Stimulated activated CD4-positive, alpha-beta T cell treated with anti-CD3 and anti-CD28 coated beads, Interleukin-2, amount 100 ng/mL, for 24 hours (primary cell): ENCODE measurements at regions not wholly inside any gene's neighbourhood (a gene's known extent, or its start where the extent isn't known, plus 50 kb on each side); places are given as distances from the start of the nearest gene placed in this dataset.

Experiments used
- DNase-seq, 2 donors: peaks; one replicate each; pipeline ENCODE4 v3.0.0-alpha.2; 2020

DNA sequence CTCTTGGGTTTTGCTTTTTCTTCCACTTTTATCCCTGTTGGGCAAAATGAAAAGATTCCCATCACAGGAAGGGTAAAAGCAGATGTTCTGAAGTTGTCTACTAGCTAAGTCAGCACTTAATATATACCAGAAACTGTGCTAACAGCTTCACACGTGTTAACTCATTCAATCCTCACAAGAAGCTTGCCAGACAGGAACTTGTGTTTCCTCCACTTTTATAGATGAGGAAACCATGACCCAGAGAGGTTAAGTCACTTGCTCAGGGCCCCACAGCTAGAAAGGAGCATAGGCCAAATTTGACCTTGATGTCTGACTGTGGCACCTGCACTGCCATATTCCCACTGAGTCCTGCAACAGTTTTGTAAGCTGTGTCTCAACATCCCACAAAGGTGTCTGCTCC lies 76.8 kb upstream of the EPC2 start:
- no peak for DNase-seq

DNA sequence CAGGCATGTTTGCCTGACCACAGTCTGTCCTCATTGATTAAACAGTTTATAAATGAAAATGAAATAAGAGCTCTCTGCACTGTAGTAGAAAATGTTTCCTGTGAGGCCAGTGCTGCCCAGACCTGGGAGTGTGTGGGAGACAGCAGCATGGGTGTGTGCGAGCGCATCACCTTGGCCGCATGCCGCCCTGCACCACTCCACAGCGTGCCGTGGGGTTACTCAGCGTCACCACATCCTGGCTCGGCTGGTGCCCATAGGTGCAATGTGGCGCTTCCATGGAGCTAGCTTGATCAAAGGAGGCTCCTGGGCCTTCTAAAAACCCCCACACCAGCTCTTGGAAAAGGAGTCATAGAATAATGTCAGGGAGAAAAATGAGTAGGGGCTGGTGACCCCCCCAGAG lies 76.0 kb upstream of the EPC2 start:
- peak in 1 of 2 donors; percentile 35 for DNase-seq

DNA sequence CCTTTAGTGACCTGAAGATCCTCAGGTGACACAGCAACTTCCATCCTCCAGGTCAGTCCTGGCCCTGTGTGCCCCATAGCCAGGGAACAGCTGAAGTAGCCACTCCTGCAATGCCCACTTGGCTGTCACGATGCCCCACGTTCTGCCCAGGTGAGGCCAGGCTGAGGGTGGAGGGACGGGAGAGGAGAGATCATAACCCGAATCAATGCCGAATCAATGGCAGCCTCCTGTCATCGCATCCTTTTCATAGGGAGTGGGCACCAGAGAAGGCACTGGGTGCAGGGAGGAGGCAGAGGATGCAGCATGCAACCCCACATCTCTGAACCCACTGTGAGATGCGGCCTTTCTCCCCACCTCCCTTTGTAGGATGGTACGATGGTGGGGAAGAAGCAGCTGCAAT lies 75.3 kb upstream of the EPC2 start:
- DNase-seq, result no peak

DNA sequence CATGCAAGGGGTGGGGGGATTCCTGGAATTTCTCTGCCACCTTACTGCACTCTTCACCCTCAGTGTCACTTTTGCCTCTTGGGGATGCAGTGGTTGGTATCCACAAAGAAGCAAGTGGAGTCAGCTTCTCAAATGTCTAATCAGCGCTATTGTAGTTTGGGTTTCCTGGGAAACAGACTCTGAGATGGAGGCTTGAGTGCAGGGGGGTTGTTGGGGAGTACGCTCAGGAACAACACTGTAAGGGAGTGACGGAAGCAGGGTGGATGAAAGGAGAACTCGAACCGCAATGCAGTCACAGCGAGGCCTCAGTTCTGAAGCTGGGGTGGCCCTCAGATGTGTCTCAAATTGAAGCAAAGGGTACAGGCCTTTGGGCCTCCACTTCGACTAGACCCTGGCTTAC lies 73.6 kb upstream of the EPC2 start:
- no peak for DNase-seq

DNA sequence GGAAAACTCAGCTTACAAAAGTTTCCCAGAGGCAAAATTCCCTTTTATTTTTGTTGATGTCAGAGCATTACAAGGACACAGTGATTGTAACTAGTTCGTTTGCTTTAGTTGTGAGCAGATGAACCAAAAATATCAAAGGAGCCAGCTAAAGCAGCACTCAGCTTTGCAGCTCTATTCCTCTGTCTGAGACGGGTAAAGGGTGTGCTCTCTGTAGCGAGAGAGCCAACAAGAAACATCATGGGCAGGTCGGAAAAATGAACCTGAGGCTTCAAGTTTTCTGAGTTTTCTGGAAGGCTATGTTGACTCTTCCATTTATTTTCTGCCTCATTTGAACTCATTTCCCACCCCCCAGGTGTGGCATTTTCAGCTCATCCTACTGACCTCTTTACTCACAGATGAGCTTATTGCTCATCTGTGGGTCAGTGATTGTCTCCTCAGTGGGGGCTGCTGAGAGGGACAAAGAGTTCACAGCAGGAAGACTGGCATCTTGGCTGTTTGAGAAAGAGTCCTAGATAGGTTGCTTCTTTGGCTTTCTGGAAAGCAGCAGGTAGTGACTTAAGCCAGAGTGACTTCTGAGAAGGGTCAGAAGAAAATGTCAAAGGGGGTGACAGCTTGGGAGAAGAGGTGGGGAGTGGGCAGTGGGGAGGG lies 66.6 kb upstream of the EPC2 start:
- DNase-seq, result no peak

DNA sequence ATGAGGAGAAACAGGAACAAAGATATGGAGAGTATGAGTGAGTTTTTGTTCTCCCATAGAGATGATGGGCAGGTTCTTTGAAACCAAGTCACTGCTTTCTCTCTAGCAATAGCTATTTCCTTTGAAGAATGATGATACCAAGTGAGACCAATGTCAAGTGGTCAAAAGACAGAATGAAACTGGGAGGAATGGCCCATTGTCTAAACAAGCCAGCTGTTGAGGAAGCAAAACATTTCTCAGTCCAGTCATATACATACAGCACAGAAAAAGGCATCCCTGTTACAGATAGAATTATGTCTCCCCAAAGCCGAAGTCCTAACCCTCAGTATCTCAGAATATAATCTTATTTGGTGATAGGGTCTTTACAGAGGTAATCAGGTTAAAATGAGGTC lies 66.1 kb upstream of the EPC2 start:
- DNase-seq, result no peak

DNA sequence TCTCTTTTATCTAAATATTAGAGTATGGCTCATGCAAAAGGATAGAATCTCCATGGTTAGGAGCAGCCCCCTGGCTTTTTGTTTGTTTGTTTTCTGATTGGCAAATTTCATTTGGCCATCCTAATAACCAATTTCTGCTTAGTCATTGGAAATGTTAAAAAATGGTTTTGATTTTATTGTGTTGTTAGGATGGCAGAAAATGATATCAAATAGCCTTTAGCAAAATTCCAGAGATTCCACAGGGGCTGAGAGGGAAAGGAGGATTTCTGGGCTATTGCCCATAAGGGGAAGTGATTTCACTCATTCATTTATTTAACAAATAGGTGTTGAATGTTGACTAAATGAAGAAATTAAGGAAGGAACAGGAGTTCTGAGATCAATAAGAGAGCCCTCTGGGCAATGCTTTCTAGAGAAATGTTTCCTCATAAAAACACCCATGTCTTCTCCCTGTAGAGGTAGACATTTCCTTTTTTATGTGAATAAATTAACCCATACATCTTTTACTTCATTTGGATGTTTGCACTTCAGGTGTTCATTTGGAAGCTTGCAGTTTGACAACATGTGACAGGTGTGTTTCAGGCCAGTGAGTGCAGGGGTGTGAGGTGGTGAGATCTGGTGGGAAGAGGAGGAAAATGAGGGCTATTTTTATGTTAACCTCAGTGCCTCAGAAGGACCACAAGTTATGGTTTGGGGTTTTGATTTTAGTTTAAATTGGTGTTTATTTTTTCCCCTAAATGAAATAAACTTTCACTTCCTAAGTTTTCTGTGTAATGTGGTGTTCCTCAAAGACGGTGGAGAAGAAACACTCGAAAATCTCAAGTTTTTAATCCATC lies 61.7 kb upstream of the EPC2 start:
- DNase-seq, result no peak

DNA sequence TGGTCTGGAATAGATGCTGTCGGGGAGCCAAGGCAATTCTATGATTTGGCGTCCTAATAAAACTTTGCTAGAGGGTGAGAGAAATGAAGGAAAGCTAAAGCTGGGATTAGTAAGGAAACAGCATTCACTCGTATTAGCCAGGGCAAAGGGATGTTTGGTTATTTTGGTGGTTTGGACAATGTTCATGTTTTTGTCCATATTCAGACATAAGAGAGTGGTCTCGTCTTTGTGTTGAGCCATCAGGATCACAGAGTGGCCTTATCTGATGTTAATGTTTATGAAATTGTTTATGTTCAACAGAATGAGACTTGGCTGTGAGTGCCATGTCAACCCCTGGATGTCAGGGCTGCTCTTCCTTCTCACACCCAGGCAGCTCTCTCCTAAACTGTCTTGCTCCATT lies 58.9 kb upstream of the EPC2 start:
- no peak for DNase-seq

DNA sequence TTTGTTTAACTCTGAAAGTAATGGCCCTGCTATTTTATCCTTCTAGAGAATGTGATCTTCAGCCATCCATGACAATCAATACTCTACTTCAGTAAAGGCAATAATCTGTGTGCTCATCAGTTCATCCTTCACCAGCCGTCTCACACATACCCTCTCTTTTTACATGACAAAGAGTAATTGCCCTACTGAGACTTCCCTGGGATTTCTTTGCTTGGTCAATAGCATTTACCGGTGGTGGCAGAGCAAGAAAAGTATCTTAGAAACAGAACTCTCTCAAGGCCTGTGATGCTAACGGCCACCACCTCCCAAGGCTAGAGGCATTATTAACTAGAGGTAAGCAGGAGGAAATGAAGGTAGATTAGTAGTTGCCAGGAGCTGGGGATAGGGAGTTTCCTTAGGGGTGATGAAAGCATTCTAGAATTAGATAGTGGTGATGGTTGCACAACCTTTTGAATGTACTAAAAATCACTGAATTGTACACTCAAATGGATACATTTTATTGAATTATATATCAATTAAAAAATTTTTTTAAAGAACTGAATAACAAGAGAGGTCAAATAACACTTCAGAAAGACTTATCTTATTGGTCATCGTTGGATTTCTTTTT lies 57.9 kb upstream of the EPC2 start:
- DNase-seq, result no peak

DNA sequence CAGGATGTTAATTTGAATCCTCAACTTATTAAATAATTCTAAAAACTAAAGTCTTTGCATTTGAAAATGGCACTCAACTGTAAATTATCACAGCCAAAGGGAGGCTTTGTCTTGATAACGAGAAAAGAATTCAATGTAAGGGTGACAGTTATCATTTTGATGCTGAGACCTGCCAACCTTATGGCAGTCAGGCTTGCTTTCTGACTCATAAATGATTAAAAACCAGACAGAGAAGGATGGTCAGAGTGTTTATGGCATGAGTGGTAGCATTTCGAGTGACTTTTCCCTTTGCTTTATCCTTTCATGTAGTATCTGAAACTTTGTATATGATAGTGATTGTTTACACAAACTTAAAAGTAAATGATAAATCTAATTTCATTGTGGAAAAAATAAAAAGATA lies 53.9 kb upstream of the EPC2 start:
- no peak for DNase-seq

DNA sequence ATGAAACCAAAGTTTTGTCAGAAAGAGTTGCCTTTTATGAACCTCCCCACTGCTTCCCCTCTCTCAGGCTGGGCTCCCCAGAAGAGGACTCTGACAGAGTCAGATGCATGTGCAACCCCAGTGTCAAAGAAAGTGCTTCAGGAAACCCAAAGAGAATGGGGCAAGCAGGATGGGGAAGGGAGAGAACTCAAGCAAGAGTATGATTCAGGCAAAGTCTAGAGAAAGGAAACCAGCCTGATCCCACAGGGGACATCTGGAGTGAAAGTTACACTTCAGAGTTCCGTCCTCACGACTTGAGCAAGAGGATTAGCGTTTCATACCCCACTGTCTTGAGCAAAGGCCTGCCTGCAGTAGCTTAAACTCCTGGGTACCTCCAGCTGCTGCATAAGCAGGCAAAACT lies 51.8 kb upstream of the EPC2 start:
- no peak for DNase-seq

DNA sequence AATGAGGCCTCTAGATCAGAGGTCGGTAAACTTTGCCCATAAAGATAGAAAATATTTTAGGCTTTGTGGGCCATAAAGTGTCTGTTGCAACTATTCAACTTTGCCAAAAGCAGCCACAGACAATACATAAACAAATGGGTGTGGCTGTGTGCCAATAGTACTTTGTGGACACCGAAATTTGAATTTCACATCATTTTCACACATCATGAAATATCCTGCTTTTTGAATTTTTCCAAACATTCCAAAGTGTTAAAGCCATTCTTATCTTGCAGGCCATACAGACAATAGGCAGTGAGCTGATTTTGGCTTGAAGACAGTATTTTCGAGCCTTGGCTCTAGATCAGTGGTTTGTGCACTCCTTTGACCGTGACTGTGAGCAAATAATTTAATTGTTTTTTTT lies 51.1 kb upstream of the EPC2 start:
- DNase-seq, result no peak

DNA sequence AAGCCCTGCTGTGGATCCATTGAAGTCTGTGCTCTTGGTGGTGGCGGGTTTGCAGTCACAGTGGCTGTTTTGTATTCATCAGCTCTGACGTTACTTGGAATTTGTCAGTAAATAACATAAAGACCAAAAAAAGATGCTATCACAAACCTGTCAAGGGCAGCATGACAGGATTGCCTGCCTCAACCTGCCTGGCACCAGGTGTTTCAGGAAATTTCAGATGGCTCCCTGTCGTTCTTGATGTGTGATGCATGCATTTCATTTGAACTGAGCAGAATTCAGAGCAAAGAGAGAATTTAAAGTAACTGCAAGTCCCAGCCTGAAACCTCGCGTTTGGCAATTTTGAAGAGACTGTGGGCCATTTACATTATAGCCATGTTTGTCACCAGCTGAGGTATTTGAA lies 50.3 kb upstream of the EPC2 start:
- no peak for DNase-seq
